Prostate gland (tissue), 2 donors: ENCODE measurements at regions not wholly inside any gene's neighbourhood (a gene's known extent, or its start where the extent isn't known, plus 50 kb on each side); places are given as distances from the start of the nearest gene placed in this dataset.

ENCODE experiments used
- DNase-seq: peaks from one replicate; pipeline ENCODE4 v3.0.0-alpha.2; 2019; ENCODE audit warnings: low spot score
- H3K27ac ChIP-seq, 2 donors: fragments of 200-600 bp; sonication (generic); 2 replicates each; pipeline ENCODE4 v1.5.1; 2017 to 2019
- H3K27me3 ChIP-seq: fragments of 200-600 bp; sonication (generic); replicated peaks from 2 replicates; pipeline ENCODE4 v1.5.1; 2019; ENCODE audit not compliant: insufficient read depth
- H3K36me3 ChIP-seq, 2 donors: fragments of 200-600 bp; sonication (generic); 1 replicate in 1 of 2; 2 replicates in 1 of 2; pipeline versions ENCODE4 v1.5.1 to v1.8.1; 2017 to 2019
- H3K4me1 ChIP-seq: fragments of 200-600 bp; sonication (generic); replicated peaks from 2 replicates; pipeline ENCODE4 v1.5.1; 2019
- H3K4me3 ChIP-seq, 2 donors: fragments of 200-600 bp; sonication (generic); 2 replicates each; pipeline ENCODE4 v1.5.1; 2017 to 2019
- H3K9me3 ChIP-seq: fragments of 200-600 bp; sonication (generic); 2 replicates; pipeline ENCODE4 v1.5.1; 2017
- POLR2A ChIP-seq: fragments of 450-650 bp; IDR thresholded peaks from one replicate; pipeline ENCODE4 v1.6.1; 2016; ENCODE audit warnings: antibody characterized with exemption, mild to moderate bottlenecking
- POLR2AphosphoS5 ChIP-seq: sonication (generic); formaldehyde crosslinking; IDR thresholded peaks from one replicate; pipeline ENCODE4 v1.6.1; 2017; ENCODE audit warnings: antibody characterized with exemption
- WGBS: methylation state at CpG from one replicate; pipeline ENCODE4 v1.1.5; 2018; 5-methylcytosine and 5-hydroxymethylcytosine counted together
- intact Hi-C: fragments of 100-400 bp; cut with DNase I; formaldehyde crosslinking; loops from one replicate; pipeline ENCODE4 v1.14.2; 2022
- TF ChIP-seq, protein P1 (sequence below), 4 experiments: fragments of 200-600 bp in 2 of 4; fragments of 450-650 bp in 2 of 4; sonication (generic) in 2 of 4; IDR thresholded peaks; 1 replicate in 3 of 4; 2 replicates in 1 of 4; pipeline ENCODE4 v1.5.1; 2016 to 2019; ENCODE audit warnings: antibody characterized with exemption in 4 of 4, mild to moderate bottlenecking in 2 of 4, moderate library complexity in 2 of 4

DNA sequence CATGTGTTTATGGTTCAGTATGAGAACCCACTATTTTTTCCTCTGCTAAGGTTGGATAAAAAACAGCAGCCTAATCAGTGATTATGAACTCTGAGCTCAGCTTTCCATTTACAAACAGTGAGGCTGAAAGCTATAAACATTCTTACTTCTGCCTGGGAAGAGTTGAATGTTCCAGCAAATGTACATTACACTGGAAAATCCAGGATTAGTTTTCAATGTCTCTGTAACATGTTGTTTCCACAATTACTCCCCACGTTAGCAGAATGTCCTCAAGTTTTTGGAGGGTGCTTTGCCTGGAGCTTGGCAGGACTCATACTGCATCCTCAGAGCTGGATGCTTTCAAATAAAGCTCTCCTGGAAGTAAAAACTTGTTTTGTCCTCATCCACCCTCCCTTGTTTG lies 150.4 kb downstream of the POSTN start:
- intact Hi-C loops, result no loop called here
- 27% methylated on average over 1 of the region's 1 CpG for WGBS

DNA sequence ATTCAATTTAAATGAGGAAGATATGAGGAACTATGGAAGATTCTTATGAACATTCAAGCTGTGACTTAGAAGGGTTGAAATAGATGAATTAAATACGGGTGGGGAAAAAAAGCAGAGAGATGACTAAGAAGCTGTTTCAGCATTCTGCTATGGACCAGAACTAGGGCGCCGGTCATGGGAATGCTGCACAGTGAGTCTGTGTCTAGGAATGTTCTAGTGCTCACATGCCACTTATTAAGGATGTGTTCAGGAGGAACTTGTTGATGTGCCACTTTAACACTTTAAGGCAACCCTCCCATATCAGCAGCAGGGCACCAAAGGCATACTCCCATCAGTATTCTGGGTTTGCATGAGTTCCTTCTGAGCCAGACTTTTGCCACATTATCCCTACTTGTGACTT lies 152.1 kb downstream of the POSTN start:
- no peaks in the 10 kb centered on the region for H3K36me3 ChIP-seq
- H3K4me1 ChIP-seq, result no peaks in the 10 kb centered on the region
- H3K27me3 ChIP-seq, result no peaks in the 10 kb centered on the region
- 93% methylated on average over 3 of the region's 3 CpGs for WGBS
- H3K9me3 ChIP-seq, result no peaks in the 10 kb centered on the region
- H3K4me3 ChIP-seq, result no peak overlapping the region
- no peak overlapping the region for H3K27ac ChIP-seq
- no peak for TF ChIP-seq POLR2A
- TF ChIP-seq POLR2AphosphoS5, result no peak
- TF ChIP-seq, protein P1, sequence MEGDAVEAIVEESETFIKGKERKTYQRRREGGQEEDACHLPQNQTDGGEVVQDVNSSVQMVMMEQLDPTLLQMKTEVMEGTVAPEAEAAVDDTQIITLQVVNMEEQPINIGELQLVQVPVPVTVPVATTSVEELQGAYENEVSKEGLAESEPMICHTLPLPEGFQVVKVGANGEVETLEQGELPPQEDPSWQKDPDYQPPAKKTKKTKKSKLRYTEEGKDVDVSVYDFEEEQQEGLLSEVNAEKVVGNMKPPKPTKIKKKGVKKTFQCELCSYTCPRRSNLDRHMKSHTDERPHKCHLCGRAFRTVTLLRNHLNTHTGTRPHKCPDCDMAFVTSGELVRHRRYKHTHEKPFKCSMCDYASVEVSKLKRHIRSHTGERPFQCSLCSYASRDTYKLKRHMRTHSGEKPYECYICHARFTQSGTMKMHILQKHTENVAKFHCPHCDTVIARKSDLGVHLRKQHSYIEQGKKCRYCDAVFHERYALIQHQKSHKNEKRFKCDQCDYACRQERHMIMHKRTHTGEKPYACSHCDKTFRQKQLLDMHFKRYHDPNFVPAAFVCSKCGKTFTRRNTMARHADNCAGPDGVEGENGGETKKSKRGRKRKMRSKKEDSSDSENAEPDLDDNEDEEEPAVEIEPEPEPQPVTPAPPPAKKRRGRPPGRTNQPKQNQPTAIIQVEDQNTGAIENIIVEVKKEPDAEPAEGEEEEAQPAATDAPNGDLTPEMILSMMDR (IDR thresholded peaks at IDR 0.05), result no peak
- intact Hi-C loops, result no loop called here
- DNase-seq, result no peak

More for the DNA sequence above, 150.4 kb downstream of the POSTN start:
- Histone ChIP-seq H3K4me1 (no peaks in the 10 kb centered on the region), H3K4me3 (no peak overlapping the region), H3K27ac (no peak overlapping the region), H3K27me3 (no peaks in the 10 kb centered on the region), H3K9me3 (no peaks in the 10 kb centered on the region), H3K36me3 (no peaks in the 10 kb centered on the region)
- TF ChIP-seq POLR2AphosphoS5, result no peak
- TF ChIP-seq POLR2A, result no peak
- TF ChIP-seq, protein P1 (IDR thresholded peaks at IDR 0.05), result no peak
- DNase-seq, result no peak

DNA sequence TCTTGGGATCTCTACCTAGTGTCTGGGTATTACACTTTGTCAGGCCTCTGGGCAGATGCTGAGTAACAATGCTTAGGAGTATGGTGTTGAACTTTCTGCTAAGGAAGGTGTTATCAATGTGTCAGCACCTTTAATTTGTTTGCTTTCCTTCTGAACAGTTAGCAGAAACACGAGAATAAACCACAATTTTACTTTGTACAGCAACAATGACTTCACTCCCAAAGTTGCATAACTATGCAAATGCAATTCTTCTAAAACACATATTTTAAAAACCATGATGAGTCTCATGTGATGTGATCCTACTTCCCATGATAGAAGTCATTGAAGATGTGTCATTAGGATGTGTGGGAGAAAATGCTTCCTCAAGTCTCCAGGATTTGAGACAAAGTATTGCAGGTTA lies 155.0 kb downstream of the POSTN start:
- H3K4me1 ChIP-seq, result no peaks in the 10 kb centered on the region
- no peak overlapping the region for H3K4me3 ChIP-seq
- no peak overlapping the region for H3K27ac ChIP-seq
- no peak for DNase-seq
- no peaks in the 10 kb centered on the region for H3K9me3 ChIP-seq
- TF ChIP-seq, protein P1 (IDR thresholded peaks at IDR 0.05), result no peak
- TF ChIP-seq POLR2AphosphoS5 (no peak), POLR2A (no peak)
- intact Hi-C loops, result no loop called here
- 48% methylated on average over 1 of the region's 1 CpG for WGBS
- no peaks in the 10 kb centered on the region for H3K27me3 ChIP-seq
- H3K36me3 ChIP-seq, result no peaks in the 10 kb centered on the region

DNA sequence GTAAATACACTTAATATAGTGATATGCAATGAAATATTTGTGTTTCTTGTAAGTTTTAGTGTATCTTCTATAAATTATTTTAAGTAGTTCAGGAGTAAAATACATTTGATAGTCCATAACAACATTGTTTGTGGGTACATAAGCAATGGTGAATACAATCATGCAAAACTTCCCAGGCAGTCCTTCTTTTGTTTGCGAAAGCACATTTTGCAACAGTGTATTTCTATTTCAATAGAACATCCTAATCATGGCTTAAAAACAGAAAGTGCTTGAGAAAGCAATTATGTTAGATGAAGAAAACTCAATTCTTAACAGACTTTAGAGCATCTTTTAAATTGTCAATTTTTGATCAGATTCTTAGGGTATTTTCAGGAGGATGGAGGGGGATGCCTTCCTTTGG lies 155.6 kb downstream of the POSTN start:
- intact Hi-C loops, result no loop called here
- DNase-seq, result no peak
- Histone ChIP-seq H3K27me3 (no peaks in the 10 kb centered on the region), H3K4me3 (no peak overlapping the region), H3K27ac (no peak overlapping the region), H3K4me1 (no peaks in the 10 kb centered on the region), H3K36me3 (no peaks in the 10 kb centered on the region), H3K9me3 (no peaks in the 10 kb centered on the region)
- TF ChIP-seq, protein P1 (IDR thresholded peaks at IDR 0.05), result no peak
- no peak for TF ChIP-seq POLR2AphosphoS5
- no peak for TF ChIP-seq POLR2A
- WGBS, result 93% methylated on average over 1 of the region's 1 CpG

DNA sequence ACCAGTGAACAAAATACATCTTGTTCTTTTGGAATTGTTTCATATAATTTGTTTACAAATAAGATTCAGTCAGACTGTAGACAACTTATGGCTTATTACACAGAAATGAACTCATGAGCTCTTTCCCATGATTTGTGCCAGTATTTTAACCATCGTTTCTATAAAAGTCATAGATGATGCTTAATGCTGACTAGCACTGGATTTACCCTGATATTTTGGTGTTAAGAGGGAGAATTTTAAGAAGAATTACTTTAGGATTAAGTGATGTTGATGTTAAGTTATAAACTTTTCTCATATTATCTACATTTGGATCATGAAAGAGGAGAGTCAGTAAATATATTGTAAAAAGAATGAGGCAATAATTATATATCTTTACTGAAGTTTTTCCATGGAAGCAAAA lies 162.7 kb downstream of the POSTN start:
- 70% methylated on average over 1 of the region's 1 CpG for WGBS
- intact Hi-C loops, result no loop called here
- Histone ChIP-seq H3K9me3 (no peaks in the 10 kb centered on the region), H3K27ac (no peak overlapping the region), H3K27me3 (no peaks in the 10 kb centered on the region), H3K4me1 (no peaks in the 10 kb centered on the region), H3K4me3 (no peak overlapping the region), H3K36me3 (no peaks in the 10 kb centered on the region)
- TF ChIP-seq, protein P1 (IDR thresholded peaks at IDR 0.05), result no peak
- TF ChIP-seq POLR2AphosphoS5 (no peak), POLR2A (no peak)
- no peak for DNase-seq
